ENCODE measurements at regions not wholly inside any gene's neighbourhood (a gene's known extent, or its start where the extent isn't known, plus 50 kb on each side); places are given as distances from the start of the nearest gene placed in this dataset.

- Histone ChIP-seq H3K36me3 (ENCODE audit: insufficient read depth, low read length) (no peaks in the 10 kb centered on the region), H3K4me3 (ENCODE audit: insufficient read depth, low read length) (no peak overlapping the region), H3K79me2 (ENCODE audit: insufficient read depth, low read length) (no peaks in the 10 kb centered on the region), H3K4me1 (ENCODE audit: insufficient read depth, low read length) (no peaks in the 10 kb centered on the region), H3K9me3 (ENCODE audit: low read depth, low read length) (no peaks in the 10 kb centered on the region), H3K27ac (ENCODE audit: low read depth, low read length) (no peak overlapping the region), H3K4me2 (ENCODE audit: insufficient read depth, low read length) (no peak overlapping the region), H3K27me3 (ENCODE audit: insufficient read depth, low read length) (no peaks in the 10 kb centered on the region), H4K20me1 (ENCODE audit: insufficient read depth, low read length) (no peaks in the 10 kb centered on the region), H2AFZ (ENCODE audit: low read length) (no peak overlapping the region)
- no peak for DNase-seq (ENCODE audit: insufficient read length, low spot score, missing footprints)
- TF ChIP-seq, protein P1, sequence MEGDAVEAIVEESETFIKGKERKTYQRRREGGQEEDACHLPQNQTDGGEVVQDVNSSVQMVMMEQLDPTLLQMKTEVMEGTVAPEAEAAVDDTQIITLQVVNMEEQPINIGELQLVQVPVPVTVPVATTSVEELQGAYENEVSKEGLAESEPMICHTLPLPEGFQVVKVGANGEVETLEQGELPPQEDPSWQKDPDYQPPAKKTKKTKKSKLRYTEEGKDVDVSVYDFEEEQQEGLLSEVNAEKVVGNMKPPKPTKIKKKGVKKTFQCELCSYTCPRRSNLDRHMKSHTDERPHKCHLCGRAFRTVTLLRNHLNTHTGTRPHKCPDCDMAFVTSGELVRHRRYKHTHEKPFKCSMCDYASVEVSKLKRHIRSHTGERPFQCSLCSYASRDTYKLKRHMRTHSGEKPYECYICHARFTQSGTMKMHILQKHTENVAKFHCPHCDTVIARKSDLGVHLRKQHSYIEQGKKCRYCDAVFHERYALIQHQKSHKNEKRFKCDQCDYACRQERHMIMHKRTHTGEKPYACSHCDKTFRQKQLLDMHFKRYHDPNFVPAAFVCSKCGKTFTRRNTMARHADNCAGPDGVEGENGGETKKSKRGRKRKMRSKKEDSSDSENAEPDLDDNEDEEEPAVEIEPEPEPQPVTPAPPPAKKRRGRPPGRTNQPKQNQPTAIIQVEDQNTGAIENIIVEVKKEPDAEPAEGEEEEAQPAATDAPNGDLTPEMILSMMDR (IDR thresholded peaks at IDR 0.05; ENCODE audit: extremely low read depth, low read depth, low read length): no peak
Observed at GRCh38 chr11:97259434-97259833, 869.6 kb downstream of the JRKL start.

DNA sequence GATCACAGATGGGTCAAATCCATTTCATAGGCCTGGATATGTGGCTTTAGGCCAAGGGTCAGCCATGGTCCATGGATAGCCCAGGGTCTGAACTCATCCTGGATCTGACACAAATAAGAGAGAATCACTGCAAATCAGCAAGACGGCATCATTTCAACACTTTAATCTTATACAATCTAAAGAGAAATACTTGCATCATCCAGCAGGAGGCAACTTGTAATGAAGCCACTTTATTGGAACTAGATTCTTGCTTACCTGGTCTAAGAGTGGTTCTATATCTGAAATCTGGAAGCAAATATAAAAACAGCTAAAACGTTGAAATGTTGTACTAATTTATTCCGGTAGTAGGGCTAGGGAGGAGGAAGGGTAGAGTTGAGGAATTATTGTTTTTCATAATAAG is 870.1 kb downstream of the JRKL start:
- TF ChIP-seq, protein P1 (IDR thresholded peaks at IDR 0.05; ENCODE audit: extremely low read depth, low read depth, low read length): no peak
- Histone ChIP-seq H3K27me3 (ENCODE audit: insufficient read depth, low read length) (no peaks in the 10 kb centered on the region), H3K4me1 (ENCODE audit: insufficient read depth, low read length) (no peaks in the 10 kb centered on the region), H3K36me3 (ENCODE audit: insufficient read depth, low read length) (no peaks in the 10 kb centered on the region), H3K79me2 (ENCODE audit: insufficient read depth, low read length) (no peaks in the 10 kb centered on the region), H3K4me2 (ENCODE audit: insufficient read depth, low read length) (no peak overlapping the region), H2AFZ (ENCODE audit: low read length) (no peak overlapping the region), H3K9me3 (ENCODE audit: low read depth, low read length) (no peaks in the 10 kb centered on the region), H3K27ac (ENCODE audit: low read depth, low read length) (no peak overlapping the region), H4K20me1 (ENCODE audit: insufficient read depth, low read length) (no peaks in the 10 kb centered on the region), H3K4me3 (ENCODE audit: insufficient read depth, low read length) (no peak overlapping the region)
- no peak for DNase-seq (ENCODE audit: insufficient read length, low spot score, missing footprints)

- no peak overlapping the region for H3K4me3 ChIP-seq (ENCODE audit: insufficient read depth, low read length)
Observed at GRCh38 chr11:97263183-97263858, 873.5 kb downstream of the JRKL start.

DNA sequence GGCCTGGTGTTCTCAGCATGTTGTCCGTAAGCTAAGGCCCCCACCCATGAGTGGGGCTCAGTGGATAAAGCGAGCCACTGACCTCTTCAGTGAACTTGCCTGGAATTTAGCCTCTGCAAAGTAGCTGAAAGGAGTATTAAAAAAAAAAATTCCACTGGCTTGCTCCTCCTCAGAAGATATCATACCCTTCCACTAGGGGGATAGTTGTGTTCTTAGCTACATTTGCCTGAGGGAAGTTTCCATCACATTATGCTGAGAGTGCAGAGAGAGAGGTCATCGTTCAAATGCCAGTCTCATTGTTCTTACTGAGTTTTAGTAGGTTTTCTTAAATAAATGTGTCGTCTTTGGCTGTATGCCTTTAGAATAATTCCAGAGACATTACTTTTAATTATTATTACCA is 879.7 kb downstream of the JRKL start:
- Histone ChIP-seq H3K79me2 (ENCODE audit: insufficient read depth, low read length) (no peaks in the 10 kb centered on the region), H4K20me1 (ENCODE audit: insufficient read depth, low read length) (no peaks in the 10 kb centered on the region), H3K36me3 (ENCODE audit: insufficient read depth, low read length) (no peaks in the 10 kb centered on the region), H3K4me2 (ENCODE audit: insufficient read depth, low read length) (no peak overlapping the region), H3K4me1 (ENCODE audit: insufficient read depth, low read length) (no peaks in the 10 kb centered on the region), H3K4me3 (ENCODE audit: insufficient read depth, low read length) (no peak overlapping the region), H3K27me3 (ENCODE audit: insufficient read depth, low read length) (no peaks in the 10 kb centered on the region), H2AFZ (ENCODE audit: low read length) (no peak overlapping the region), H3K9me3 (ENCODE audit: low read depth, low read length) (peaks cover 5% of the 10 kb centered on the region), H3K27ac (ENCODE audit: low read depth, low read length) (no peak overlapping the region)
- DNase-seq (ENCODE audit: insufficient read length, low spot score, missing footprints): no peak
- TF ChIP-seq, protein P1 (IDR thresholded peaks at IDR 0.05; ENCODE audit: extremely low read depth, low read depth, low read length): no peak

More at GRCh38 chr11:97263183-97263858, 873.5 kb downstream of the JRKL start:
- no peaks in the 10 kb centered on the region for H3K79me2 ChIP-seq (ENCODE audit: insufficient read depth, low read length)
- no peaks in the 10 kb centered on the region for H3K27me3 ChIP-seq (ENCODE audit: insufficient read depth, low read length)
- H3K27ac ChIP-seq (ENCODE audit: low read depth, low read length): no peak overlapping the region
- no peak overlapping the region for H3K4me2 ChIP-seq (ENCODE audit: insufficient read depth, low read length)
- H3K4me1 ChIP-seq (ENCODE audit: insufficient read depth, low read length): no peaks in the 10 kb centered on the region
- no peaks in the 10 kb centered on the region for H3K36me3 ChIP-seq (ENCODE audit: insufficient read depth, low read length)
- no peak overlapping the region for H2AFZ ChIP-seq (ENCODE audit: low read length)
- DNase-seq (ENCODE audit: insufficient read length, low spot score, missing footprints): no peak
- no peaks in the 10 kb centered on the region for H4K20me1 ChIP-seq (ENCODE audit: insufficient read depth, low read length)
- H3K9me3 ChIP-seq (ENCODE audit: low read depth, low read length): peaks cover 3% of the 10 kb centered on the region
- TF ChIP-seq, protein P1 (IDR thresholded peaks at IDR 0.05; ENCODE audit: extremely low read depth, low read depth, low read length): no peak

Data from osteoblast (primary cell).